ENCODE measurements at regions not wholly inside any gene's neighbourhood (a gene's known extent, or its start where the extent isn't known, plus 50 kb on each side); places are given as distances from the start of the nearest gene placed in this dataset.

GRCh38 chr5:52177193-52177592 is 610.5 kb upstream of the ITGA1 start:
- DNase-seq, result no peak

DNA sequence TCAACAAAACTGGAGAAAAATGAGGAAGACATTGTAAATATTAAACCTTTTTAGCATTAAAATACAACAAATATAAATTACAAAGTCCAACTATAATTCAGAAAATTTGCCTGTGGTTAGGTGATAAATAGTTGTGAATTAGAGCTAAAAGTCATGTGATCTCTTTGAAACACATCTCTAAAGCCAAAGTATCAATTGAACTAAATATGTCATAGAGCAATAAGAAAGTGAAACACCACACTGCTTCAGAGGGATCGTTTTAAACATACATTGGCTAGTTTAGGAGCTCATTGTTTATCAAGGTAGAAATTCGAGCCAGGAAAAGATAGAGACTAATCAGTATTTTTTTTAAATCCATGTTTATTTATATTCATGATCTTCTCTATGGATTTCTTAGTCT is 606.3 kb upstream of the ITGA1 start:
- DNase-seq, result no peak

- no peak for DNase-seq
Measured at GRCh38 chr5:52190737-52191136, 597.0 kb upstream of the ITGA1 start.

DNA sequence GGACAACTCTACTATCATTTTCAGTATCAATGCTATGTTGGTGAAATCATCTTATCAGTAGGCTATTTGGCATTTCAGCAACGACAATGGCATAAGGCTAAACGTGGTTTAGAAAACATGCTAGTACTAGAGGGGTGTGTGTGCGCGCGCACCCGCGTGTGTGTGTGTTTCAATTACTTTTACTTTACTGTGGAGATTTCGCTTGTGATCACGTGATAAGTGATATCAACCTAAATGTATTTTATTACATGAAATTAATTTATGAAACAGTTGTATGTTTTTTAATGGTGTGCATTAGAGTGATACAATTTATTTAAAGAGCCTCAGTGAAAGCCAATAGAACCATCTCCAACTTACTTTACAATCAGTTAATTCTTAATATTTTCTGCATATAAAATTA is 587.9 kb upstream of the ITGA1 start:
- no peak for DNase-seq

DNA sequence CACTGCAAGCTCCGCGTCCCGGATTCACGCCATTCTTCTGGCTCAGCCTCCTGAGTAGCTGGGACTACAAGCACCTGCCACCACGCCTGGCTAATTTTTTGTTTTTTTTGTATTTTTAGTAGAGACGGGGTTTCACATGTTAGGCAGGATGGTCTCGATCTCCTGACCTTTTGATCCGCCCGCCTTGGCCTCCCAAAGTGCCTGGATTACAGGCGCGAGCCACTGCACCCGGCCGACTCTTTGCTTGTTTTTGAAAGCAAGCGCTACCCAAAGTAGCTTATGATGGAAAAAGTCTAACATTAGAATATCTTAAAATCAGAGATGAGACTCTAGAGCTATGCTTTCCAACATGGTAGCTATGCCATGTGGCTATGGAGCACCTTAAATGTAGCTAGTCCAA is 585.5 kb upstream of the ITGA1 start:
- no peak for DNase-seq

- DNase-seq, result no peak
Measured at GRCh38 chr5:52204310-52204709, 583.4 kb upstream of the ITGA1 start.

All from suppressor macrophage (primary cell).